ENCODE measurements at regions not wholly inside any gene's neighbourhood (a gene's known extent, or its start where the extent isn't known, plus 50 kb on each side); places are given as distances from the start of the nearest gene placed in this dataset.

DNA sequence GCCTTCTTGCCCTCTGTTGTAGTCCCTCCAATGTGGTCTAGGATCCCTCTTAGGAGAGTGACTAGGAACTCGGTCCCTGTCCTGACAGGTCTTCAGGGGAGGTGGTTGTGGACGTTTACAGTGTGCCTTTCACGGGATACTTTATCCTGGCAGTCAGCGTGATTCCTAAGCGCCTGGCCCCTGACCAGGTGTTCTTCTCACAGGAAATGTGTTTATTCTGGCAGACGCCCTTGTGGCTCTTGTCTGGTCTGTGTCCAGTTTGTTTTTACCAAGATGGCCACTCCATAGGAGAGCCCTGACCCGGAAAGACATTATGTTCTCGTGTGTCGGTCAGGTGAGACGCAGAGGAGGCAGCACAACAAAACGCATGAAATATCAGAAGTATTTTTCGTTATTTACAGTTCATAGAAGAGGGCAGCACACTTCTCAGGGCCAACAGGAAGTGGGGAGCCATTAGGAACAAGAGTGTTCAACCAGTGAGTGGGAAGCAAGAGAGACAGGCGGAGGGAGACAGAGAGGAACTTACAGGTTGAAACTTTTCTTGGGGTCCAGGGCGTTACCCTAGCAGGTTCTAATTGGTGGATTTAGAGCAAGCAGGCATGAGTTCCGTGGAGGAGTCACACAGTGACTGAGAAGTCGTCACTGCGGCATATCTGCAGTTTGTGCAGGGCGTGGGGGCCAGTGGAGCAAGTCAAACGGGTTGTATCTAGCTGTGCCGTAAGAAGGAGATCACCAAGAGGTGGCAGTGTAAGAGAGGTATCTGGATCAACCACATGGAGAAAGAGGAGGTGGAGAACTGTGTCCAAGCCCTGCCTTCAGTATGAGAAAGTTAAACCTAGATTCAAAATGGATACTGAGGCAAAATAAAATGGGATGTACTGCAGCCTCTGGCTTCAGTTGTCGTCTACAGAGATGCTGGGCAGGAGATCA is 412.9 kb downstream of the ZSWIM6 start:
- DNase-seq = no peak

DNA sequence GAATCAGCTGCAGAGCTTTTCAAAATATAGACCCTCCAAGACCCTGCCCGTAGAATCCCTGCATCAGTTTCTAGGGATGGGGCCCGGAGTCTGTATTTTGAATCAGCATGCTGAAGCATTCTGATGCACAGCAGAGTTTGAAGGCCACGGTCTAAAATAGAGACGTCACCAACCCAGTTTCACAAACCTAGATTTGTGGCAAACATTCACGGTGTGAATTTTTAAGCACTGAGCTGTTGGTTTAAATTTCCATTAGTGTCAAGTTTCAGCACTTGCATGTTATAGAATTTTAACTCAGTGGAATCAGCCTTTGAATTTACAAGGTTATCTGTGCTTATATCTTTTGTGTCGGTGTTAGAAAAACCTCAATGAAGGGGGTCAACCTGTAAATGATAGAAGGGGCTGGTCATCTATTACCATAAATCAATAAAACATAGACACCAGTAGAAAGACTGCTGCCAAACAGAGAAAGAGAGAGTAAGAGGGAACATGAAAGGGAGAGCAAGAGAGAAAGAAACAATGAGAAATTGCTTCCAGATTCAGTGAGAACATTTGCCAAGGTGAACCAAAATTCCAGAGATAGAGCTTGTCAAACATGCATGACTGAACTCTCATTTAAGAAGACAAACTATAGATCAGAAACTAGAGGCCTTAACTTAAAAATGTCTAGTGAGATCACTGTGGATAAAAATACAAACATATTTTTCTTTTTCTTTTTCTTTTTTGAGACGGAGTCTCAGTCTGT is 414.9 kb downstream of the ZSWIM6 start:
- no peak for DNase-seq

DNA sequence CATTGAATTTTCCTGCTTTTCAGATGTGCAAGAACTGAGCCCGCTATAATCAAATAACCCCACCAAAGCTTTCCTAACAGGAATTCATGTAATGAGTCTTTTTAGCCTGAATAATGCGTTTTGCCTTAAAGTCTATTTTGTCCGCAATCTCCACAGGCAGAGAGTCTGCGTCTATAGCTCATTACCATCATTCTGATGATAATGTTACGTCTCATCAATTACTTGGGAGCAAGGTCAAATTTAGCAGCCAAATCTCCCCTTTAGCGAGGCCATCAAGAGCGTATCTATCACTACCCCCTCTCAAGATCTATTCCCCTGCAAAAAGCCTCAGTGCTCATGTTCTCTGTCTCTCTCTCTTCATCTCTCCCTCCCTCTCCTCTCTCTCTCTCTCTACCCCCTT is 416.1 kb downstream of the ZSWIM6 start:
- no peak for DNase-seq

DNA sequence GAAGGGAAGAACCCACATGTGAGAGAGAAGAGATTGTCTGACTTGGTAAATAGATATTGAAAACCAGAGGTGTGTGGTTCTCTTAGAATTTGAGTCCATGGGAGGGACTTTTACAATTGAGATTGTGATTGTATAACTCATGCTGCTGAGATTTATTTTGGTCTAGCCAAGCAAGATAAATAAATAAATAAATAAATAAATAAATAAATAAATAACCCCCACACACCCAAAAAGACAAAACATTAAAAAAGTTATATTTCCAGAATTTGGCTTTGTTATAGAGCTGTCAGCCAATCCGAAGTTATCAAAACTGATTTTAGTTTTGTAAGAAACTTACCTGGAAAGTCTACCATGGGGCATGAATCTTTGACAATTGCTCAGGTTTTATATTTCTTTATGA is 416.6 kb downstream of the ZSWIM6 start:
- DNase-seq = no peak

DNA sequence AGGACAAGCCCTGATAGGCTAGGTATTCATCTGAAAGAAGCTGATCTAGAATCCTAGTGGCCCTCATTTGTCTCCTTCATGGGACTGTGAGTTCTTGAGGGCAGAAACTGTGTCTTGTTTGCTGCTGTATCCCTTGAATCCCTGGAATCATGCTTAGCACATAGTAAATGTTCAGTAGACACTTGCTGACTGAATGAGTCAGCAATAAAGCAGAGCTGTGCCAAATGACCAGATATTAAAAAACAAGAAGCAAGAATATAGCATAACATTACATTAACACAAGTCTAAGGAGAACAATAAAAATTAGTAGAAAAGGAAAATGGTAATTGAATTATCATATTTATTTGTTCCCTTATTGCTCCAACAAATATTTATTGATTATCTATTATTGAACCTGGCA is 420.5 kb downstream of the ZSWIM6 start:
- DNase-seq = no peak

DNA sequence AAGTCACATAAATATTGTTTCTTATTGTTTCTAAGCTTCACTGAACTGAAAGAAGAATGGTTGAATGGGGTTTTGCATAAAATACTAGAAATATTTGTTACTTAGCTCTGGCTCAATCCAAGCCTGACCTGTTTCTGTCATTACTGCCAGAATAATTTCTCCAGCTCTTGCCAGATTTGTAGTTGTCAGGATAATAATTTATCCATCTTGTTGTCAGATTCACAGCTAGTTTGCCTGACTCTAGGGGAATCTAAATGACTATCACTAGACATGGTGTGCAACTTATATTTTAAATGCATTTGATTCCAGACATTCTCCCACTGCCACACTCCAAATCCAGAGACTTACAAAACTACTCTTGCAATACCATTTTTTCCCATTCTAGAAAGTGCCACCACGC is 422.7 kb downstream of the ZSWIM6 start:
- no peak for DNase-seq

DNA sequence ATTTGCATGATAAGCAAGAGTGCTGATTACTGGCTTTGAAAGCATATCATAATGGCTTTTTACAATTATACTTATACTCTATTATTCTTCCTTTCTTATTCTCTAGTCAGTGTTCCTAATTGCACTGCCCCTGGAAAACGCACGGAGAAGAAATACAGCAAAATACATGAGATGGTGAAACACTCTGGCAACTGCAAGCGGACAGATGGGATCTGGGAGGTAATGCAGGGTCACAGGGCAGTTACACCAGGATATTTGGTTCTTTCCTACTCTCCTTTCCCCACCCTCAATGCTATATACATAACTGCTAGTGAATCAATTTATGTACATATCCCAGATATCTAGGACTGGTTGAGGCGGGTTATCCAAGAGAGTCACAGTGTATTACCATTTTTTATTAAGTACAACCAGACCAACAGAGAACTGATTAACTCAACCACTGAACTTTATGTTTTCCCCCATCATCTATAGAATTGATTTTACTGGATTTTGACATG is 423.7 kb downstream of the ZSWIM6 start:
- no peak for DNase-seq

DNA sequence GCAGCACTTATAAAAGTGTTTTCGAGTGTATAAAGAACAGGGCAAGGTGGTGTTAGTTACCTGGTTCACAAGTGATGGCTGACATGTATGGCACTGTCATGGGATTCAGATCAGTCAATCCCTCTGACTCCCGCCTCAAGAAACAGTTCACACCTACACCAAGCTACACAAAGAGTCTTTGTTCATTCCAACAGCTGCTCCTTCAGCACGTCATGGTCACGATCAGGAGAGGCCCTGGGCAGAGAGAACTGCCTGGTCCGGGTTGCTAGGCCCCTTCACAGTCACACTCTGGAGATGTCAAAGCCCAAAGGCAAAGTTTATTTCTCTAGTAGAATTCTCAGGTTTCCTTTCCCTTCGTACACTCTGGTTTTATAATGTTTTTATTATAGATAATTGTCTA is 426.7 kb downstream of the ZSWIM6 start:
- DNase-seq = no peak

DNA sequence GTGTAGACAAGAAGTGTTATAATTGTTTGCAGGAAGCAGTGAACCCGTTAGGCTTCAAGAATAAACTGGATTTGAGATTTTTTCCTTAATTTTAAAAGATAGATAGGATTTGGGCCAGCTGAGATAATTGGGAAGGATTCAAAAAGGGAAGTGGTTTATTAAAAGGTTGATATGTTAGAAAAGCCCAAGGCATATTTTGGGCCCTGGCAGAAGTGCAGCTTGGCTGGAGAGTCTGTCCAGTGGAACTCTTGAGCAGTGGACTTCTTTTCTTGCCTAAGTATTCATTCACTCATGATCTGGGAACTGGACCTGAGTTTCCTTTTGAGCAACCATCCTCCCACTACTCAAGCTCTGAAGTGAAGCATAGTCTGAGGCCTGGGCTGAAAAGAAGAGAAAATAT is 433.4 kb downstream of the ZSWIM6 start:
- DNase-seq = no peak

DNA sequence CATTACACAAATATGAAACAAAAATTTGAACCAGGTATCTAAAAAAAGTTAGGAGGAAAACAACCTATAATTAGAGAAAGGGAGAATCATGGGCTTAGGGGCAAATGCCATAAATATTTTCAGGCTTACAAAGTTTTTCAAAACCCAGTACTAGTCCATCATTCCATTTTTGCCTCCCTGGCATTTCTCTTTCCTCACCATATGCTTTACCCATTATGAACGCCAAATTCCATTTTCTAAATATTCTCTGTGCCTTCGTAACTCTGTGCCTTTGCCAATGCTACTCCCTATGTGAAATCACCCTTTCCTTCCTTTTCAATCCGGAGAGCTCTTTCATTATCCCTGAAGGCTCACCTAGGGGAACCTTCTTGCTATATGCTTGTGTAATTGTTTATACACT is 434.1 kb downstream of the ZSWIM6 start:
- no peak for DNase-seq

DNA sequence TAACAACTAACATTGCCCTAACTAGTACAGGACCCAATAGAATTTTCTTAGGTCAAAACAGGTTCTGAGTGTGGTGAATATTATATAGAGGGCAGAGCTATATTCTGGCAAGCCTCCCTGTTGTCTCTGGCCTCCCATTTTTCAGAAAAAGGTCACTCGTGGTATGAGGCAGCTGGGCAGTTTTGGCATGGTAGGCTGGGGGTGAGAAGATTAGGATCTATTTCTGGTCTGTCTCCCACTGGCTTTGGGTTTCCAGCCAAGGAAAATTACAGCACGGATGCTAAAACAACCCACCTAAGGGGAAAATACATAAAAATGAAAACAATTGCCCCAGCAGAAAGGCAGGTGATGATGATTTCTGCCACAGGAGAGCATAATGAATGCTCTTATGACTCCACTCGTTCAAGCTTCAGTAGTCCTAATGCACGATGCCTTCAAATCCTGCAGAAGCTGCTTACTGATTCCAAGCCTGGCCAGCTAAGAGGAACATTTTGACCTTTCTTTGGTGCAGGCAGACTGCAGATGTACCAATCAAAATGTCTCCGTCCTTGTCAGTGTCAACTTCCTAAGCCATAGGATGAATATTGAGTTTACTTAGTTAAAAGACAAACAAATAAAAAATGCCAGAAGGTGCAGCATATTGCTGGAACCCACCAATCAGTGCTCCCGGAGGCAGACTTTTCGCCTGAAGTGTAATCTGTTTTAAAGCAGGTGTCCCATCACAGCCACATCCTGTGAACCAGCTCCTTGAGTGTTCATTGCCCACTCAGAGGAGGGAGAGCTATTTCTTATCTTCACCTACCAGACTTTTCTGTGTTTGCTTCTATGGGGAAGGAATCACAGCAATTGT is 435.4 kb downstream of the ZSWIM6 start:
- no peak for DNase-seq

DNA sequence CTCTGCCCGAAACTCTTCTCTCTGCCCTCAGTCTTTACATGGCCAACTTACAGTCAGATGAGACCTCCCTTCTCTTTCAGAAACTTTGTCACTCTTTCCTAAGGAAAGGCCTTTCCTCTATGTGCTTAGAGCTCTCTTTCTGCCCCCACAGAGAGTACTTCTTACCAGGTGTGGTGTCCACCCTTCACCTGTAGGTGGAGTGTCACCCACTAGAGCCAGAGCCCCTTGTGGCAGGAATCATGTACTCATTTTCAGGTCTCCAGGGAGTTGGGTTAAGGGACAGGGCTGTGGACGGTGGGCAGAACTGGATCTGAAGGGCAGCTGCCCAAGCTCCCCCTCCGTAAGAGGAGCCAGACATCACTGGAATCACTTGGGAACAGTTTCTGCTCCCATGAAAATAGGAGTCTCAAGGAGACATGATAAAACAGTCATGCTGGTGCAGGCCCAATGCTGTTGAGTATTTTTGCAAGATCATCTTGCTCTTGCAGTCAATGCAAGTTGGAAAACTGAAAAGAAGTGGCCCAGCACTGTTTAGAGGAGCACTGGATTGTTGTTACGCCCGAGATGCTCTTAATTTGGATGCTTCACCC is 436.7 kb downstream of the ZSWIM6 start:
- no peak for DNase-seq

DNA sequence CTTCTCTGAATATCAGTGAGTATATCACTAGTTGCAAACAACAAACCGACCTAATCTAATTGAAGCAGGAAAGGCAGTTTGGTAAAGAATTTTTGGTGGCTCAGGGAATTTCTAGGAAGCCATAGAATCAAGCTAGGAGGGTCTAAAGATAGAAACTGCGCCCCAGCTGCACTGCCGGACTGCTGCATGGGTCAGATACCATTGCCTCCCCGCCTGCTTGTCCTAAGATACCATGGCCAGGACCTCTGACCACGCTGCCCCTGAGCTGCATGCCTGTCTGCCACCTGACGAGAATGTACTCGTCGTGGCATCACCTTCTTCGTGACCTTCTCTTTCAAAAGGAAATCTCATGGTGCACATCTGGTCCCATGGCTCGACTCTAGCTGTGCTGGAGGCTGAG is 439.0 kb downstream of the ZSWIM6 start:
- no peak for DNase-seq

DNA sequence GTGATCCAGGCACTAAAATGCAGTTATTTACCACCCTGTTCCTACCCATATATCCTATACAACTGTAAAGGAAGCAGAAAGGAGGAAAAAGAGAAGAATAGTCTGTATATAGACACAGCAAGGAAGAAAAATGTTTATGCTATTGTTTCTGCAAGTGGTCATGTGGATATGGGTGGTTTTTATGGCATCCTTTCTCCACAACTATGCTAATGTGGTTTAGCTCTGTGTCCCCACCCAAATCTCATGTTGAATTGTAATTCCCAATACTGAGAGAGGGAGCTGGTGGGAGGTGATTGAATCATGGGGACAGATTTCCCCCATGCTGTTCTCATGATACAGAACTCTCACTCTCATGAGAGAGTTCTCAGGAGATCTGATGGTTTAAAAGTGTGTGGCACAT is 439.8 kb downstream of the ZSWIM6 start:
- DNase-seq = no peak

DNA sequence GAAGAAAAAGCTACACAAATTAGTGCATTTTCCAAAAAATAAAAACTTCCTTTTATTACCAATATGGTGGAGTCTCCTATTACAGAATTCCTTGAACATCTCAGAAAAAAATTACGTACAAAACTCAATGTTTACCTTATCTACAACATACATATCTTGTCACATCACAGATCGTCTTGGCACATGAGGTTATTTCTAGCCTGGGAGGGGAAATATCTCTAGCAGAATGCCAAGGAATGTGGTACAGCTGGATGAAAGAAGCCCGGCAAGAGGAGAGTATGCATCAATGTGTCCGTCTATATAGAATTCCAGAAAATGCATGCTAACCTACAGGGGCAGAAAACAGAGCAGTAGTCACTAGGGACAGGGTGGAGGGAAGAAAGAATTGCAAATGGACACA is 443.8 kb downstream of the ZSWIM6 start:
- no peak for DNase-seq

DNA sequence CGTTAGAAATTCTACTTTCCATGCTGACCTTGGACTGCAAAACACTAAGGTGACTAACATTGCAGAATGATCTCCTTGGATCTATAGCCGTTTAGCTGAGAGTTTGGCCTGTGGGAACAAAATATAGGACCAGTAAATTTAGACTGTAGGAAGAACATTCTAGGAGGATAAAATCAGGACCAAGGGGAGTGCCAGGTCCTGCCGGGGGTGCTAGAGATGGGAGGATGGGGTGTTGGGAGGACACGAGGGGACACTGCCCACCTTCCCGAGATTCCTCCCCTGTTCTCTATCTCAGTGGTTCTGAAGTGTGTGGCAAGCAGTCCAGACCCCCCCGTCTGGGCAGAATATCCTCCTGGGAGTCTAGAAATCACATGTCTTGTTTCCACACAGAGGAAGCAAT is 445.2 kb downstream of the ZSWIM6 start:
- DNase-seq = no peak

DNA sequence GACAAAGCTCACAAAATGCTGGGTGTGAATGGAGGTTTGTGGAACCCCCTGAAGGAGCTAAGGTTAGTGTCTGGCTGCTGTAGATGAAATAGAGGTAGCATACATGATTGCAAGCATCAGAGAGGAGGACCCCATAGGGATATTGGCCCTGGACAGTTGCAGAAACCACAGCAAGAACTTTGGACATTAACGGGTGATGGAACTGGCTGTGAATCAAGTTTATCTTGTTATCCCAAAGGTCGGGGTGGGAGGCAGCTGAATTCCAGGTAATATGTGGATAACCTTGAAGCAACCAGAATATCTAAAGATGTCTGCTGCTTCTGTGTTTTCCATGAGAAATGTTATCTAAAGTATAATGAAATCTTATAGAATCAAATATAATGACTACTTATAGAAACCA is 447.7 kb downstream of the ZSWIM6 start:
- no peak for DNase-seq

DNA sequence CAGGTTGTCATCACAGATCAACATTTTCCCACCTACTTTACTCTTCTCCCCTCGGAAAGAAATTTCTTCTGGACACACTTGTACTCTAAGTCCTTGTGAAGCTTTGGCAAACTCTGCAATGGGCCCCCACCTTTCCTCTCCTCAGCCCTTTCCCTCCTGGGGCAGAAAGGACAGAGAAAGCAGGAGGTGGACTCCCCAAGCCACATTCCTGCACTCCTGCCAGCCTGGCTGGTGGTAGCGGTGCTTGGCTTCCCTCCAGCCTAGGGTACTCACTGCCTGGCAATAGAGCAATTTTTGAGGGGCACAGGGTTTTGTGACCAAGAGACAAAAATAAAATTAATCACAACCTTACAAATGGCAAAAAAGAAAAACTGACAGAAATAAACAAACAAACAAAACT is 451.4 kb downstream of the ZSWIM6 start:
- DNase-seq = no peak

DNA sequence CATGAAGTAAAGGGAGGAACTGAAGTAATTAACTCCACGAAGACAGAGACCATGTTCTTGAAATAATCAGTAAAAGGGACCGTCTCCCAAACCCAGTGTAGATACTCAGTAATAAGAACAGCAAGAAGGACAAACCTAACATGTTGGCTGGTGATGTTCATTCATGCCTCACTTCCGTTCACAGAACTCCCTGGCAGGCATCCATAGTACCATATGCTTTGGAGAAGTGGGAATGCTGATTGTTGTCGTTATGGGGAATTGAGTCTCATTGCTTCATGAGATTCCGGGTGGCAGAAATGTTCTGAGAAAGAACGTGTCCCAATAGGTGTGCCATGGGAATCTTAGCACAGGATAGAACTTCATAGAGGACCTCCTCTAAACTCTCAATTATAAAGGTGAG is 452.3 kb downstream of the ZSWIM6 start:
- no peak for DNase-seq

DNA sequence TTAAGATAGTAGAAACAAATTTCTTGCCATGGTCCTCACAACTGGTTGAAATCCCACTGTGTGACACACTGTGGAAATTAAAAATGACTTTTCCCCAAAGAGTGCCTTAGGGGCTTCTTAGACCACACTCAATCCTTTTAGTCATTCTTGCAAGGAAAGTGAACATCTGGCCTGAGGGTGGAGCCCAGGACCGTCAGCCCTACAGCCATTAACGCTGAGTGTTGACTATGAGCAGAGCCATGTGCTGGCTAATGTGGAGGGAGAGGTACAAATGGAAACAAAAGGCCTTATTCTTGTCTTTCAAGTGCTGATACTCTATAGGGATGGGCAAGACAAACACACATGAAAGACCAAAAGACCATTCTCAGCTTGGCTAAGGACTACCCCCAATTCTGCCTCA is 456.5 kb downstream of the ZSWIM6 start:
- DNase-seq = no peak

DNA sequence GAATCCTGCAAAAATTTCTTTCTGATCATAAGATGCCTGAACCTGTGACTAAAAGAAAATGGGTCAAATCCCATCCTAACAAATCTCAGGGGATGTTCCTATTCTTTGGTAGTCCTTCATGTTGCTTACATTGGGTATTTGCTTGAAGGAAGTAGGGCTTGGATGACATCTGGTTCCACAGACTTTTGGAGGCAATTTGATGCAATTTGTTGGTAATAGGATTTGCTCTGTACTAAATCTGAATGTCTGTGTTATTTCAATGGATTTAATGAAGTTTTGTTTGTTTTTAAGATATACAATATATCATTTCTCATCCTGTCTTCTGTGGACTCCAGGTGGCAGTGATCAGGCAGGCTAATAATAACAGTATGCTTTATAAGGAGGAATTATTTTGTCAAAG is 457.9 kb downstream of the ZSWIM6 start:
- no peak for DNase-seq

DNA sequence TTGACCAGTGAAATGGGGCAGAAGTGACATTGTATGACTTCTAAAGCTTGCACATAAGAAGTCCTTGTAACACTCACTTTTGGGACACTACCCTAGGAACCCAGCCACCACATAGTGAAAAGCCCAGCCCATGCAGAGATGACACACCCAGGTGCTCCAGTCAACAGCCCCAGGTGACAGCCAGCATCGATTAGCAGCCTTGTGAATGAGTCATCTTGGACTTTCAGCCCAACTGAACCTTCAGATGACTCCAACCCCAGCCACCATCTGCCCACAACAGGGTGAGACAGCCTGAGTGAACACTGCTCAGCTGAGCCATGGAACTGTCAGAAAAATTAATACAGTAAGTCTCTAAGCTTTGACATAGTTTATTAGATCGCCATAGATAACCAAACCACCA is 458.6 kb downstream of the ZSWIM6 start:
- no peak for DNase-seq

DNA sequence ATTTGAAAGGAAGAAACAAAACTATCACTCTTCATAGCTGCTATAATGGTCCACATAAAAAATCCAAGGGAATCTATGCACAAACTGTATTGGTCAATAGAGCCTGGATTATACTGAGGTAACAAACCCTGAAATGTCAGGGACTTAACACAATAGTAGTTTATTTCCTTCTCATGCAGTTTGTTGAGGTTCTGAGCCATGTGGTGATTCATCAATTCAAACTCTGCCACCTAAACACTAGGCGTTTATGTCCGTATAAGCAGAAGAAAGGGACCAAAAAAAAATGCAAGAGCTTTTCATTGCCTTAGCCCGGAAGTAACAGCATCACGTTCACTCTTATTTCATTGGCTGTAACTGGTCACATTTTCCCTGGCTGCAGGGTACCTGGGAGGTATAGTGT is 464.7 kb downstream of the ZSWIM6 start:
- DNase-seq = no peak

All from activated CD8-positive, alpha-beta memory T cell treated with anti-CD3 and anti-CD28 coated beads, Interleukin-2, amount 50 U/mL, for 48 hours (primary cell).